ENCODE measurements at regions not wholly inside any gene's neighbourhood (a gene's known extent, or its start where the extent isn't known, plus 50 kb on each side); places are given as distances from the start of the nearest gene placed in this dataset.
"Not testable (repeated sequence)": the region's sequence is repeated elsewhere in the genome, so short reads cannot be mapped to it uniquely, and the experiment has no call there.

- TF ChIP-seq ZNF652 (CRISPR knock-in tag; IDR thresholded peaks at IDR 0.05; ENCODE audit: borderline replicate concordance, low read depth) (peak; percentile 86), FOXA1 (CRISPR knock-in tag; IDR thresholded peaks at IDR 0.05) (0 out of 2 replicates have a peak, but pooled peaks have one; percentile 11)
- H3K9ac ChIP-seq (ENCODE audit: insufficient read depth, low read depth, low read length); H3K27me3 ChIP-seq (ENCODE audit: control insufficient read depth in 1 of 2, insufficient read depth in 2 of 2, low read length in 2 of 2); DNase-seq (ENCODE audit: low spot score); POLR2A ChIA-PET; intact Hi-C loops (cut with micrococcal nuclease; ENCODE audit: unreplicated experiment); H3K4me2 ChIP-seq (ENCODE audit: low read depth, low read length); H3K79me2 ChIP-seq (ENCODE audit: insufficient read depth, low read length); in situ Hi-C loops (cut with HindIII; ENCODE audit: extremely low pct_ligation_motif_present, low pct_unique_long_range_greater_than_20kb); H3K9me3 ChIP-seq (ENCODE audit: low read length); H3K36me3 ChIP-seq (replicated peaks in 1 of 2; ENCODE audit: control insufficient read depth in 1 of 2, insufficient read depth in 2 of 2, low read length in 2 of 2); H3K27ac ChIP-seq (ENCODE audit: extremely low read length, insufficient read depth, low read length); H4K20me1 ChIP-seq (ENCODE audit: insufficient read depth, low read length); H3K4me3 ChIP-seq (replicated peaks in 1 of 3; ENCODE audit: insufficient read depth in 1 of 3, low read depth in 2 of 3, low read length in 3 of 3); H2AFZ ChIP-seq (ENCODE audit: low read length); H3K4me1 ChIP-seq (ENCODE audit: insufficient read depth, low read length); CTCF ChIA-PET (ENCODE audit: low intra/inter-chr PET ratio, low total read pairs); TF ChIP-seq FOXA1 (IDR thresholded peaks at IDR 0.05): not testable (repeated sequence)
- 70% methylated on average over 3 of the region's 6 CpGs for WGBS (ENCODE audit: low lambda C conversion rate)
- ATAC-seq (peak; percentile 94), FAIRE-seq (peak; percentile 79)
- TSS peak; percentile 38 for BruUV-seq (replicated peaks)
Observed at GRCh38 chr1:206326159-206326939, 123.0 kb downstream of the SRGAP2 start.

DNA sequence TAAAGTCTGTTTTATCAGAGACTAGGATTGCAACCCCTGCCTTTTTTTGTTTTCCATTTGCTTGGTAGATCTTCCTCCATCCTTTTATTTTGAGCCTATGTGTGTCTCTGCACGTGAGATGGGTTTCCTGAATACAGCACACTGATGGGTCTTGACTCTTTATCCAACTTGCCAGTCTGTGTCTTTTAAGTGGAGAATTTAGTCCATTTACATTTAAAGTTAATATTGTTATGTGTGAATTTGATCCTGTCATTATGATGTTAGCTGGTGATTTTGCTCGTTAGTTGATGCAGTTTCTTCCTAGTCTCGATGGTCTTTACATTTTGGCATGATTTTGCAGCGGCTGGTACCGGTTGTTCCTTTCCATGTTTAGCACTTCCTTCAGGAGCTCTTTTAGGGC is 128.3 kb downstream of the SRGAP2 start:
- POLR2A ChIA-PET; in situ Hi-C loops (cut with HindIII; ENCODE audit: extremely low pct_ligation_motif_present, low pct_unique_long_range_greater_than_20kb); H3K4me2 ChIP-seq (ENCODE audit: low read depth, low read length); H3K4me1 ChIP-seq (ENCODE audit: insufficient read depth, low read length); DNase-seq (ENCODE audit: low spot score); H3K79me2 ChIP-seq (ENCODE audit: insufficient read depth, low read length); ATAC-seq; H3K27me3 ChIP-seq (ENCODE audit: control insufficient read depth in 1 of 2, insufficient read depth in 2 of 2, low read length in 2 of 2); intact Hi-C loops (cut with micrococcal nuclease; ENCODE audit: unreplicated experiment); H2AFZ ChIP-seq (ENCODE audit: low read length); H3K27ac ChIP-seq (ENCODE audit: extremely low read length, insufficient read depth, low read length); H3K36me3 ChIP-seq (replicated peaks in 1 of 2; ENCODE audit: control insufficient read depth in 1 of 2, insufficient read depth in 2 of 2, low read length in 2 of 2); H4K20me1 ChIP-seq (ENCODE audit: insufficient read depth, low read length); H3K9me3 ChIP-seq (ENCODE audit: low read length); BruUV-seq (replicated peaks); CTCF ChIA-PET (ENCODE audit: low intra/inter-chr PET ratio, low total read pairs); H3K9ac ChIP-seq (ENCODE audit: insufficient read depth, low read depth, low read length); H3K4me3 ChIP-seq (replicated peaks in 1 of 3; ENCODE audit: insufficient read depth in 1 of 3, low read depth in 2 of 3, low read length in 3 of 3); FAIRE-seq: not testable (repeated sequence)
- 75% methylated on average over 1 of the region's 5 CpGs for WGBS (ENCODE audit: low lambda C conversion rate)

DNA sequence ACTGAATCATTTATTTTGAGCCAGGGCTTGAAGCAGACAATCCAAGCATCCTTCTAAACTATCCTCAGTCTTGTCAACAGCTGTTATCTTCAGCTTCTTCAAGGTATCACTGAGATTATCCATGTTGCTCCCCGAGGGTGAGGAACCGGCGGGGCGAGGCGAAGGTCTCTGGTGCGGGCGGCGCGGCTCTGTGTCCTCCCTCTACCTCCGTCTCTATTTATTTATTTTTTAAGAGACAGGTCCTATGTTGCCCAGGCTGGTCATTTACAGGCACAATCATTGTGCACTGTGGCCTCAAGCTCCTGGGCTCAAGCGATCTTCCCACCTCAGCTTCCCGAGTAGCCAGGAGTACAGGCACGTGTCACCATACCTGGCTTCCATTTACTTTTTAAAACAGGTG is 130.0 kb downstream of the SRGAP2 start:
- H3K4me1 ChIP-seq (ENCODE audit: insufficient read depth, low read length); H4K20me1 ChIP-seq (ENCODE audit: insufficient read depth, low read length); H3K4me2 ChIP-seq (ENCODE audit: low read depth, low read length); H3K36me3 ChIP-seq (replicated peaks in 1 of 2; ENCODE audit: control insufficient read depth in 1 of 2, insufficient read depth in 2 of 2, low read length in 2 of 2); H3K9ac ChIP-seq (ENCODE audit: insufficient read depth, low read depth, low read length); H3K4me3 ChIP-seq (replicated peaks in 1 of 3; ENCODE audit: insufficient read depth in 1 of 3, low read depth in 2 of 3, low read length in 3 of 3); POLR2A ChIA-PET; H3K9me3 ChIP-seq (ENCODE audit: low read length); BruUV-seq (replicated peaks); H3K79me2 ChIP-seq (ENCODE audit: insufficient read depth, low read length); DNase-seq (ENCODE audit: low spot score); in situ Hi-C loops (cut with HindIII; ENCODE audit: extremely low pct_ligation_motif_present, low pct_unique_long_range_greater_than_20kb); intact Hi-C loops (cut with micrococcal nuclease; ENCODE audit: unreplicated experiment); H3K27ac ChIP-seq (ENCODE audit: extremely low read length, insufficient read depth, low read length); FAIRE-seq; CTCF ChIA-PET (ENCODE audit: low intra/inter-chr PET ratio, low total read pairs); ATAC-seq; H3K27me3 ChIP-seq (ENCODE audit: control insufficient read depth in 1 of 2, insufficient read depth in 2 of 2, low read length in 2 of 2); H2AFZ ChIP-seq (ENCODE audit: low read length): not testable (repeated sequence)
- WGBS (ENCODE audit: low lambda C conversion rate), result no CpG with 5 or more reads among the region's 13 CpGs

- H3K9me3 ChIP-seq (ENCODE audit: low read length); H3K4me1 ChIP-seq (ENCODE audit: insufficient read depth, low read length); H3K79me2 ChIP-seq (ENCODE audit: insufficient read depth, low read length); H3K36me3 ChIP-seq (replicated peaks in 1 of 2; ENCODE audit: control insufficient read depth in 1 of 2, insufficient read depth in 2 of 2, low read length in 2 of 2); CTCF ChIA-PET (ENCODE audit: low intra/inter-chr PET ratio, low total read pairs); ATAC-seq; BruUV-seq (replicated peaks); intact Hi-C loops (cut with micrococcal nuclease; ENCODE audit: unreplicated experiment); H3K4me2 ChIP-seq (ENCODE audit: low read depth, low read length); H3K9ac ChIP-seq (ENCODE audit: insufficient read depth, low read depth, low read length); POLR2A ChIA-PET; H3K4me3 ChIP-seq (replicated peaks in 1 of 3; ENCODE audit: insufficient read depth in 1 of 3, low read depth in 2 of 3, low read length in 3 of 3); DNase-seq (ENCODE audit: low spot score); in situ Hi-C loops (cut with HindIII; ENCODE audit: extremely low pct_ligation_motif_present, low pct_unique_long_range_greater_than_20kb); H4K20me1 ChIP-seq (ENCODE audit: insufficient read depth, low read length); H3K27ac ChIP-seq (ENCODE audit: extremely low read length, insufficient read depth, low read length); H3K27me3 ChIP-seq (ENCODE audit: control insufficient read depth in 1 of 2, insufficient read depth in 2 of 2, low read length in 2 of 2); H2AFZ ChIP-seq (ENCODE audit: low read length); FAIRE-seq: not testable (repeated sequence)
Observed at GRCh38 chr1:206333897-206334296, 130.6 kb downstream of the SRGAP2 start.

All from HepG2 (cell line).